ENCODE measurements at regions not wholly inside any gene's neighbourhood (a gene's known extent, or its start where the extent isn't known, plus 50 kb on each side); places are given as distances from the start of the nearest gene placed in this dataset.
"Not testable (repeated sequence)": the region's sequence is repeated elsewhere in the genome, so short reads cannot be mapped to it uniquely, and the experiment has no call there.

- TF ChIP-seq CTCF (IDR thresholded peaks at IDR 0.05): no peak
- no peak for DNase-seq (ENCODE audit: low spot score)
- H3K4me3 ChIP-seq: no peak overlapping the region
- no peak overlapping the region for H3K27ac ChIP-seq
Observed at GRCh38 chr9:135400496-135400895, 79.1 kb upstream of the PPP1R26 start.

GRCh38 chr9:135401218-135401617, 78.4 kb upstream of the PPP1R26 start:
- DNase-seq (ENCODE audit: low spot score): no peak
- H3K27ac ChIP-seq: no peak overlapping the region
- no peak for TF ChIP-seq CTCF (IDR thresholded peaks at IDR 0.05)
- H3K4me3 ChIP-seq: no peak overlapping the region

GRCh38 chr9:135402048-135402738, 77.4 kb upstream of the PPP1R26 start:
- no peak for TF ChIP-seq CTCF (IDR thresholded peaks at IDR 0.05)
- H3K27ac ChIP-seq: no peak overlapping the region
- no peak overlapping the region for H3K4me3 ChIP-seq
- DNase-seq (ENCODE audit: low spot score): no peak

- DNase-seq (ENCODE audit: low spot score): no peak
- TF ChIP-seq CTCF (IDR thresholded peaks at IDR 0.05): no peak
- H3K27ac ChIP-seq: no peak overlapping the region
- no peak overlapping the region for H3K4me3 ChIP-seq
Observed at GRCh38 chr9:135402739-135403695, 76.6 kb upstream of the PPP1R26 start.

GRCh38 chr9:135403733-135404450, 75.7 kb upstream of the PPP1R26 start:
- H3K27ac ChIP-seq: no peak overlapping the region
- no peak overlapping the region for H3K4me3 ChIP-seq
- no peak for TF ChIP-seq CTCF (IDR thresholded peaks at IDR 0.05)
- DNase-seq (ENCODE audit: low spot score): no peak

- Histone ChIP-seq H3K4me3 (no peak overlapping the region), H3K27ac (no peak overlapping the region)
- no peak for TF ChIP-seq CTCF (IDR thresholded peaks at IDR 0.05)
- no peak for DNase-seq (ENCODE audit: low spot score)
Observed at GRCh38 chr9:135404451-135405144, 75.0 kb upstream of the PPP1R26 start.

- DNase-seq (ENCODE audit: low spot score); H3K27ac ChIP-seq; H3K4me3 ChIP-seq: not testable (repeated sequence)
Observed at GRCh38 chr9:135405145-135405464, 74.5 kb upstream of the PPP1R26 start.

All from coronary artery (tissue), 2 donors.